HPDE6-E6E7 (cell line): ENCODE measurements at regions not wholly inside any gene's neighbourhood (a gene's known extent, or its start where the extent isn't known, plus 50 kb on each side); places are given as distances from the start of the nearest gene placed in this dataset.

Experiments
- DNase-seq: peaks from one replicate; pipeline ENCODE4 v3.0.0; 2011; ENCODE audit warnings: missing footprints; ENCODE audit errors: extremely low spot score

DNA sequence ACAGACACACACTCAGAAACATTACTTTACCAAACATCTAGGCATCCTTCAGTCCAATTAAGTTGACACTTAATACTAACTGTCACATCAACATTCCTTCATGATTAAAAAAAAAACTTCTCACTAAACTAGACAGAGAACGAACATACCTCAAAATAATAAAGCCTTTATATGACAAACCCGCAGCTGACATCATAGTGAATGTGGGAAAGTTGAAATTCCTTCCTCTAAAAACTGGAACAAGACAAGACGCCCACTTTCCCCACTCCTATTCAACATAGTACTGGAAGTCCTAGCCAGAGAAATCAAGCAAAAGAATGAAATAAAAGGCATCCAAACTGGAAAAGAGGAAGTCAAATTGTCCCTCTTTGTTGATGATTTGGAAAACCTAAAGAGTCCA, 96.9 kb upstream of the PPP1R9A start:
- no peak for DNase-seq

DNA sequence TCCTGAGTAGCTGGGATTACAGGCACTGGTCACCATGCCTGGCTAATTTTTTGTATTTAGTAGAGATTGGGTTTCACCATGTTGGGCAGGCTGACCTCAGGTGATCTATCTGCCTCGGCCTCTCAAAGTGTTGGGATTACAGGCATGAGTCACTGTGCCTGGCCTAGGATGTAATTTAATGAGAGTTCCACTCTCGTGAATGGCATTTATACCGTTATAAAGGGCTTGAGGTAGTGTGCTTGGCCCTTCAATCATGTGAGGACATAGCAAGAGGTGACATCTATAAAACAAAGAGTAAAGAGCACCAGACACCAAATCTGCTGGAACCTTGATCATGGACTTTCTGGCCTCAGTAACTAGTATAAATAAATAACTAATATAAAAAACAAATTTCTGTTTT, 93.5 kb upstream of the PPP1R9A start:
- no peak for DNase-seq

DNA sequence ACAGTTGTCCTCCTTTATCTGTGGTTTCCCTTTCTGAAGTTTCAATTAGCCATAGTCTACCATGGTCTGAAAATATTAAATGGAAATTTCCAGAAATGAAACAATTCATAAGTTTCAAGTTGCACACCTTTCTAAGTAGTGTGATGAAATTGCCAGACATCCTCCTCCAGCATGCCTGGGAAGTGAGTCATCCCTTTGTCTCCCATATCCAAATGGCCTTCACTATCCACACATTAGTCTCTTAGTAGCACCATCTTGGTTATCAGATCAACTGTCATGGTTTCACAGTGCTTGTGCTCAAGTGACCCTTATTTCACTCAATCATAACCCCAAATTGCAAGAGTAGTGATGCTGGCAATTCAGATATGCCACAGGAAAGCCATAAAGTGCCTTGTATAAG, 83.4 kb upstream of the PPP1R9A start:
- DNase-seq, result peak; percentile 35

DNA sequence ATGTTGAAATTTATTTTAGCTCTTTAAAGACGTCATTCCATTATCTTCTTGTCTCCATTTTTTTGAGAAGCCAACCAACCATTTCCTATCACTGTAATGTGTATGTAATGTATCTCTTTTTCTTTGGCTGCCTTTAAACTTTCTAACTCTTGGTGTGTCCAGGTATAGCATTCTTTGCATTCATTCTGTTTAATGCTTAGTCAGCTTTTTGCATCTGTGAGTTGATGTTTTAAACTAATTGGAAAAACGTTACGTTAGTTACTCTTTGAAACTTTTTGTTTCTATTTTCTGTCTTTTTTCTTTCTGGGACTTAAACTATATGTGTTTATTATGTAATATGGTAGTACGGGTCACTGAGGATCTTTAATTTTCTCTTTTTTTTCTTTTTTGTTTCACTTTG, 77.4 kb upstream of the PPP1R9A start:
- no peak for DNase-seq

DNA sequence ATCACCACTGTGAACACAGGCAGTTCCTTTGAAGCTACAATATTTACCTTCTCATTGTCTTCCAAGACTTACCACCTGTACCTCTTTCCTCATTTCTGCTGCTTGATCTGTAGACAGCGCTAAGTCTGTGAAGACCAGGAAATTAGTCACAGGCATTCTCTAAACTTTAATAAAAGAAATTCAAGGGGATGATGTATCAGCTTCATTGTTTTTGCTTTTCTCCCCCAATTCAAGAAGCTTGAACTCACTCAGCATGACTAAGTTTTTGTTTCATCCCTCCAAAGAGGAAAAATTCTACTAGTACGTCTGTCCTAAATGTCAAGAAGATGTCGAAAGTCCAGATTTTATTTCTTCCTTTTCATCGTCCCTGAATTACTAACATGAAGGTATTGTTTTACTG, 75.3 kb upstream of the PPP1R9A start:
- DNase-seq, result no peak

DNA sequence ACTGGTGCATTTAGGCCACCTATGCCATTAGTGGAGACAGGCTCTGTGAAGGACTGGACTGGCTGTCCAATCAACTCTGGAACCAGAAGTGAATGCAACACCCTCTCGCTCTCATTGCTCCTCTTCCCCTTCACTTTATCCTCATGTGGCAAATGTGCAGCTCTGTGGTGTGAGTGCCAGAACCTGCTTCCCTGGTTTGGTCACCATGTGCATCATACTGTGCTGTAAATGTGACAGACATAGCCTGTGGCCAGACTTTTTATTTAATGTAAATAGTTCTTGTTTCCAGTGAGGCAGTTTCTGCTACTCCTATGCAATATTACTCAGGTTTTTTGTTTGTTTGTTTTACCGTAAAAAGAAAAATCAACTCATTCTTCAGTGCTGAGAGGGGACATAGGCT, 73.0 kb upstream of the PPP1R9A start:
- no peak for DNase-seq

DNA sequence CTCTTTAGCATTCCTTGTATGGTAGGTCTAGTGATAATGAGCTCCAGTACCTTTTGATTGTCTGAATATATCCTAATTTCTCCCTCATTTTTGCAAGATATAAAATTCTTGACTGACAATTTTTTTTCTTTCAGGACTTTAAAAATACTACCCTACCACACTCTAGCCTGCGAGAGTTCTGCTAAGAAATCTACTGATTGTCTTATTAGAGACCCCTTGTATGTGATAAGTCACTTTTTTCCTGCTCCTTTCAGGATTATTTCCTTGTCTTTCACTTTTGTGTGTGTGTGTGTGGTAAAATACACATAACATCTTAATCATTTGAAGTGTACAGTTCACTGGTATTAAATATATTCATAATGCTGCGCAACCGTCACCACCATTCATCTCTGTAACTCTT, 68.7 kb upstream of the PPP1R9A start:
- DNase-seq, result no peak

DNA sequence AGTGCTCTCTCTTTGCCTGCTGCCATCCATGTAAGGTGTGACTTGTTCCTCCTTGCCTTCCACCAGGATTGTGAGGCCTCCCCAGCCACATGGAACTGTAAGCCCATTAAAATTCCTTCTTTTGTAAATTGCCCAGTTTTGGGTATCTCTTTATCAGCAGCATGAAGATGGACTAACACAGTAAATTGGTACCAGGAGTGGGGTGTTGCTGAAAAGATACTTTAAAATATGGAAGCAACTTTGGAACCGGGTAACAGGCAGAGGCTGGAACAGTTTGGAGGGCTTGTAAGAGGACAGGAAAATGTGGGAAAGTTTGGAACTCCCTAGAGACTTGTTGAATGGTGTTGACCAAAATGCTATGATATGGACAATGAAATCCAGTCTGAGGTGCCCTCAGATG, 63.8 kb upstream of the PPP1R9A start:
- DNase-seq, result no peak

DNA sequence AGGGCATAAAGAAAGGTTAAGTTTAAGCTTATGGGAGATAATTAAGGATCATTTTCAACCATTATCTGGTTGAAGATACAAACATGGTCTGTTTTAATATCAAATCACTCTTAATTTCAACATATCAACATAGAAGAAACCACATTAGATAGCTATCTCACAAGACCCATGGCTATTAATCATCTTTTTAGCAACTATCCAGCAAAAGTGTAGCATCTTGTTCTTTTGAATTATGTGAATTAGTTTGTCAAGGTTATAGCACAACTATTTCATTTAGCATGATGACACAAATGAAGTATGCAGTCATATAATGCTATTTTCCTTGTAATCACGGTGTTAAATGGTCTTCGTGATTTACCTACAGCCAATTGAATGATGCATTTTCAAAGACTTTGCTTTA, 58.9 kb upstream of the PPP1R9A start:
- DNase-seq, result no peak

DNA sequence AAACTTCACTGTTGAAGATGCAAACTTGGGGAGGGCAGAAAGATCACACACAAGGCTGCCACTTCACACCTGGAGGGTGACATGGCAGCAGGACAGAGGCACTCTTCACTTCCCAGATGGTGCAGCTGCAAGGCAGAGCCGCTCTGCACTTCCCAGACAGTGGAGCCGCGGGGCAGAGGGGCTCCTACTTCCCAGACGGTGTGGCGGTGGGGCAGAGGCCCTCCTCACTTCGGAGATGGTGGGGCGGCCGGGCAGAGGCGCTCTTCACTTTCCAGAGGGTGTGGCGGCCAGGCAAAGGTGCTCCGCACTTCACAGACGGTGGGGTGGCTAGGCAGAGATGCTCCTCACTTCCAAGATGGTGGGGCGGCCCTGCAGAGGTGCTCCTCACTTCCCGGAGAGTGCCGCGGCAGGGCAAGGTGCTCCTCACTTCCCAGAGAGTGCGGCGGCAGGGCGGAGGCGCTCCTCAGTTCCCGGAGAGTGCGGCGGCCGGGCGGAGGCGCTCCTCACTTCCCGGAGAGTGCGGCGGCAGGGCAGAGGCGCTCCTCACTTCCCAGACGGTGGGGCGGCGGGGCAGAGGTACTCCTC, 58.3 kb upstream of the PPP1R9A start:
- DNase-seq, result no peak

DNA sequence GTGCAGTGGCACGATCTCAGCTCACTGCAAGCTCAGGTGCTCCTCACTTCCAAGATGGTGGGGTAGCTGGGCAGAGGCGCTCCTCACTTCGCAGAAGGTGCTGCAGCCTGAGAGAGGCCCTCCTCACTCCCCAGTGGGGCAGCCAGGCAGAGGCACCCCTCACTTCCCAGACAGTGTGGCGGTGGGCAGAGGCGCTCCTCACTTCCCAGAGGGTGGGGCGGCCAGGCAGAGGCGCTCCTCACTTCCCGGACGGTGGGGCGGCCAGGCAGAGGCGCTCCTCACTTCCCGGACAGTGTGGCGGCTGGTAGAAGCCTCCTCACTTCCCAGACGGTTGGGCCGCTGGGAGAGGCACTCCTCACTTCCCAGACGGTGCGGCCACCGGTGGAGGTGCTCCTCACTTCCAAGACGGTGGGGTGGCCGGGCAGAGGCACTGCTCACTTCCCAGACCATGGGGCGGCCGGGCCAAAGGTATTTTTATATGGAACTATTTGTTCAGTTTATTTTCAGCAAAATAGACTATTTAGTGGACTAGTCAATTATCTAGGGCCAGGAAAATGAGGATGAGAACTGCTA, 57.7 kb upstream of the PPP1R9A start:
- no peak for DNase-seq

DNA sequence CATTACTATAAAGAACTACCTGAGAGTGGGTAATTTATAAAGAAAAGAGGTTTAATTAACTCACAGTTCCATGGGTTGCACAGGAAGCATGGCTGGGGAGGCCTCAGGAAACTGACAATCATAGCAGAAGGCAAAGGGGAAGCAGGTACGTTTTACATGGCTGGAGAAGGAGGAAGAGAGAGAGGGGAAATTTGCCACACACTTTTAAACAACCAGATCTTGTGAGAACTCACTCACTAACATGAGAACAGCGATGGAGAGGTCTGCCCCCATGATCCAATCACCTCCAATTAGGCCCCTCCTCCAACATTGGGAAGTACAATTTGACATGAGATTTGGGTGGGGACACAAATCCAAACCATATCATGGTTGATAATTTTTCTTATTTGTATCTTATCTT, 51.8 kb upstream of the PPP1R9A start:
- no peak for DNase-seq

DNA sequence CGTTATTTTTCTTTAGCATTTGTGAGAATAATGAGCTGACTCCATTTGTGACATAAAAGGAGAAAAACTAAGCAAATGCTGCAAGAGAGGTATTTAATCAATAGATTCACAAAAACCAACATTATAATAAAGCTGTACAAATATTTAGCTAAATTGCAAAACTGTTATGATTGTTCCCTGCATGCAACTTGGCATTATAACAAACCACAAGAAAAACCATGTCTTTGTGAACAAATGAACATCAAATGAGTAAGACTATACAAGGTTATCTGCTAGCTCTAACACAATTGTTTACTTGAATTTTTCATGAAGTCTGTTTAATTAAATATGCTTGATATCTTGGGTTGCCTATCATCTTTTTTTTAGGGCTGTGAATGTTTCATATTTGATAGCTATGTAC, 50.8 kb upstream of the PPP1R9A start:
- no peak for DNase-seq
